Erythroblast (primary cell): ENCODE measurements at regions not wholly inside any gene's neighbourhood (a gene's known extent, or its start where the extent isn't known, plus 50 kb on each side); places are given as distances from the start of the nearest gene placed in this dataset.

Experiments used
- GATA1 ChIP-seq: IDR thresholded peaks from 2 replicates; pipeline ENCODE4 v1.6.1; 2011; ENCODE audit warnings: low read depth, mild to moderate bottlenecking, control low read depth, low read length, moderate library complexity
- POLR2A ChIP-seq: IDR thresholded peaks from 2 replicates; pipeline ENCODE4 v1.6.1; 2011; ENCODE audit warnings: mild to moderate bottlenecking, low read length

GRCh38 chr15:29972051-29972450, 110.7 kb upstream of the GOLGA8J start:
- no peak for TF ChIP-seq POLR2A
- TF ChIP-seq GATA1 = no peak
